ENCODE measurements at regions not wholly inside any gene's neighbourhood (a gene's known extent, or its start where the extent isn't known, plus 50 kb on each side); places are given as distances from the start of the nearest gene placed in this dataset.
"Not testable (repeated sequence)": the region's sequence is repeated elsewhere in the genome, so short reads cannot be mapped to it uniquely, and the experiment has no call there.

- no peak for DNase-seq
Observed at GRCh38 chr7:113292105-113292504, 173.8 kb upstream of the SMIM30 start.

DNA sequence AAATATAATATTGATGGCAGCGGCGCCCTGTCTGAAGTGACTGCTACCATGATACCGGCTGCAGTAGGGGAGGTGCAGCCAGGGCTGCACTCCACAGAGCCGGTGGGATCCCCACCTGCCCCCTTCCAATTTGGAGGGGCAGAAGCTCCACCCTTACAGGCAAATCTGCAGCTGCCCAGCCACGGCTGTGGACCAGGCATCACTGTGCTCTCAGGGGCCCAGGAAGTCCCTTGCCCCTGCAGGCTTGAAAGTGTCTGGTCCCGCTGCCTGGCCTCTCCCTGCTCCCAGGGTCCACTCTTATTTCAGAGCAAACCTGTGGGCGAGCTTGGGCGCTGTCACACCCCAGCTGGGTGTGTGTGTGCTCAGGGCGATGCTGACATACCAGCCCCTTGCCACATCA, 172.7 kb upstream of the SMIM30 start:
- no peak for DNase-seq

DNA sequence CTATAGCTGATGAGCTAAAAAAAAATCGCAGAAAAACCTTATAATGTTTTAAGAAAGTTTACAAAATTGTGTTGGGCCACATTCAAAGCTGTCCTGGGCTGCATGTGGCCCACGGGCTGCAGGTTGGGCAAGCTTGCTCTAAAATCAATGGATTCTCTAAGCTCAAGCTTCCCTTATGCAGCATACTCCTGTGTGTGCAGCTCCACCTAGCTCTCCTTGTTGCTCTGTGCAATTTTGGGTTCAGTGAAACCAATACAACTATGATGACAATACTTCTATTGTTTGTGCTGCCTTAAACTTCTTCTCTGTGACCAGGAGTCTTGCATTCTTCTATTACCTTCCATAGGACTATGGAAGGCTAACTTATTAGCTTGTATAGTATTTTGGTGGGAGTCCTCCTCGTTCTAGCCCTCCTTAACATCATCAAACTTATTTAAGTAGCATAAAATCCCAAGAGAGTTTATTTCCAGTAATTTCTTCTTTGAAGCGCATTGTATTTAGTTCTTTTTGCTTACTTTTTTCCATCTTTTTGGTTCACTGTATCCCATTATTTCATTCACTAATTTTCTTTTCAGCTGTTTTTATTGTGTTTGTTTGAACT, 170.9 kb upstream of the SMIM30 start:
- DNase-seq: no peak

- DNase-seq: no peak
Observed at GRCh38 chr7:113285411-113285810, 167.1 kb upstream of the SMIM30 start.

GRCh38 chr7:113283861-113284260, 165.5 kb upstream of the SMIM30 start:
- DNase-seq: no peak

DNA sequence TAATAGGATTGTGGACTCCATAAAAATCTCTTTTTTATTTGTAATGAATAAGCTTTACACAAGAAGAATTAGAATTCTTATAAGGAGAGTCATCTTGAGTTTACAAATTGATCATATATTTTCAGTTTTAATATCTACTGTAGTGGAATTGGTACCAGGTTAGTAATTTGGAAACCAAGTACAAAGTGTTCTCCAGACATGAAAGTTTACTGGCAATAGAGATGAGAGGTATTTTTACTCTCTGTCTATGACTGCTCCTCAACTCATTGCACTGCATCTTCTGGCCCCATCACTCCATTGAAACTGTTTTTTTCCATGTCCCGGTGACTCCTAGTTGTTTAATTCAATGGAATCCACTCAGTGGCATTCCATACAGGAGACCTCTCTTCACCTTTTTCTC, 164.5 kb upstream of the SMIM30 start:
- DNase-seq: no peak

- no peak for DNase-seq
Observed at GRCh38 chr7:113281223-113281622, 162.9 kb upstream of the SMIM30 start.

DNA sequence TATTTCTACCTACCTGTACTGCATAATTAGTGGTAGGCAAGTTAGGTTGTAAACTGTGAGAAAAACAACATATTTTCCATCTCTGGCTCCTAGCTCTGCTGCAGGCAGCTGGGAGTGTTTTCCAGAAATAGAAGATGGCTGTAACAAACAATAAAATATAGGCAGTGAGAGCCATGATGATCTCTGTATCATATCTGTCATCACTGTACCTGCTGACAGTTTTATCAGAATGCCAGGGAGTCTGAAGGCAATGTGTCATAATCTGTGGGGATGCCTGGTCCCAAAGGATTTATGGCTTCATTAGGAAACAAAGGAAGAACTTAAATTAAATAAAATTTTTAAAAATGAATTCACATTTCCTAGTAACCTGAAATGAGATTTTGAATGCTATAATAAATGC, 160.9 kb upstream of the SMIM30 start:
- DNase-seq: no peak

DNA sequence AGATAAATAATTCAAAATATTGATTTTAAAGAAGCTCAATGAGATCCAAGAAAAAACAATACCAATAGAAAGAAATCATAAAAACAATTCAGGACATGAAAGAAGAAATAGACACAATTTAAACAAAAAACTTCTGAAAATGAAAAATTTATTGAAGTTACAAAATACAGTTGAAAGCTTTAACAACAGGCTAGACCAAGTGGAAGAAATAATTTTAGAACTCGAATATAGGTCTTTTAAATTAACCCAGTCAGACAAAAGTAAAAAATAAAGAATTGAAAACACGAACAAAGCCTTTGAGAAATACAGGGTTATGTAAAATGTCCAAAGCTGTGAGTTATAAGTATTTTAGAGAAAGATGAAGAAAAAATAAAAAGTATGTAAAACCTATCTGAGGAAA, 152.4 kb upstream of the SMIM30 start:
- no peak for DNase-seq

DNA sequence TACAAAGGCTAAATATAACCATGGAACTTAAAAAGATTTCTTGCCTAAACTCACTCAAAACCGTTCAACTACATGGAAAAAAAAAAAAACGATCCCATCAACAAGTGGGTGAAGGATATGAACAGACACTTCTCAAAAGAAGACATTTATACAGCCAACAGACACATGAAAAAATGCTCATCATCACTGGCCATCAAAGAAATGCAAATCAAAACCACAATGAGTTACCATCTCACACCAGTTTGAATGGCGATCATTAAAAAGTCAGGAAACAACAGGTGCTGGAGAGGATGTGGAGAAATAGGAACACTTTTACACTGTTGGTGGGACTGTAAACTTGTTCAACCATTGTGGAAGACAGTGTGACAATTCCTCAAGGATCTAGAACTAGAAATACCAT, 151.2 kb upstream of the SMIM30 start:
- DNase-seq: not testable (repeated sequence)

DNA sequence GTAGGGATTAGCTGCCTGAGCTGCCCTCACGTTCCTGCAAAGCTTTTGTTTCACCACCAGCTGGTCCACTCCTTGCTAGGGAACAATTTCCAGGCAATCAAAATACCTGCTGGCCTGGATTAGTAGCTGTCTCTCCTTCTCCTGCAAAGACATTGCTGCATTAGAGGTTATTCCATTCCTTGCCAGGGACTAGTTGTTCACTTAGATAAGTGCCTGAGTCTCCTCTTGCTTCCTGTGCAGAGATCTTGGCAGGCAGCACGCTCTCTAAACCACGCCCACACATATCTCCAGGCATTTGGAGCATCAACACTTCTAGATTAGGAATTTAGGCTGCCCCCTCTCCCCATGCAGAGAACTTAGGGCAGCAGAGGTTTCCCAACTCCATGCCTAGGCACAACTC, 150.4 kb upstream of the SMIM30 start:
- no peak for DNase-seq

DNA sequence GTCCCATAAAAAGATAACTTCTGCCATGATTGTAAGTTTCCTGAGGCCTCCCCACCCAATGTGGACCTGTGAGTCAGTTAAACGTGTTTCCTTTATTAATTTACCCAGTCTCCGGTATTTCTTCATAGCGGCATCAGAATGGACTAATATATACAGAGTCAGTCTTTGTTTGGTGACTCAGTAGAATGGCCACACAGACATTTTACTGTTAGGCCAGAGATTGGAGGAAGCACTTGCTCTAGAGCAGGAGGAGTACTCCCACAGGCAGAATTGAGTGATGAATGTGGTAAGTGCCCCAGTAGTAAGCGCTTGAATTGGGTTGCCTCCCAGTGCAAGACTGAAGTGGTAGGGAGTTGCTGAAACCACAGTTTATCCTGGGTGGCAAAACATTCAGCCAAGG, 149.5 kb upstream of the SMIM30 start:
- no peak for DNase-seq

- no peak for DNase-seq
Observed at GRCh38 chr7:113267271-113267670, 148.9 kb upstream of the SMIM30 start.

DNA sequence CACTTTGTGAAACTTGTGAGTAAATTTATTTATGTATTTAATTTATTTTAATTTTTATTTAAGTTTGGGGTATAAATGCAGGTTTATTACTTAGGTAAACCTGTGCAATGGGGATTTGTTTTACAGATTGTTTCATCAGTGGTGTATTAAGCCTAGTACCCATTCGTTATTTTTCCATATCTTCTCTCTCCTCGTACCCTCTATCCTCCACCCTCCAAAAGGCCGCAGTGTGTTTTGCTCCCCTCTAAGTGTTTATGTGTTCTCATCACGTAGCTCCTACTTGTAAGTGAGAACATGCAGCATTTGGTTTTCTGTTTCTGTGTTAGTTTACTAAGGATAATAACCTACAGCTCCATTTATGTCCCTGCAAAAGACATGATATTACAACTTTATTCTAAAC, 145.4 kb upstream of the SMIM30 start:
- no peak for DNase-seq

DNA sequence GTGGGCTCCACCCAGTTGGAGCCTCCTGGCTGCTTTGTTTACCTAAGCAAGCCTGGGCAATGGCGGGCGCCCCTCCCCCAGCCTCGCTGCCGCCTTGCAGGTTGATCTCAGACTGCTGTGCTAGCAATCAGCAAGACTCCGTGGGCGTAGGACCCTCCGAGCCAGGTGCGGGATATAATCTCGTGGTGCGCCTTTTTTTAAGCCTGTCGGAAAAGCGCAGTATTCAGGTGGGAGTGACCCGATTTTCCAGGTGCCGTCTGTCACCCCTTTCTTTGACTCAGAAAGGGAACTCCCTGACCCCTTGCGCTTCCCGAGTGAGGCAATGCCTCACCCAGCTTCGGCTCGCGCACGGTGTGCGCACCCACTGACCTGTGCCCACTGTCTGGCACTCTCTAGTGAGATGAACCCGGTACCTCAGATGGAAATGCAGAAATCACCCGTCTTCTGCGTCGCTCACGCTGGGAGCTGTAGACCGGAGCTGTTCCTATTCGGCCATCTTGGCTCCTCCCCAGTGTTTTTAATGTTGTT, 144.9 kb upstream of the SMIM30 start:
- not testable (repeated sequence) for DNase-seq

GRCh38 chr7:113256883-113257531, 138.7 kb upstream of the SMIM30 start:
- DNase-seq: no peak

DNA sequence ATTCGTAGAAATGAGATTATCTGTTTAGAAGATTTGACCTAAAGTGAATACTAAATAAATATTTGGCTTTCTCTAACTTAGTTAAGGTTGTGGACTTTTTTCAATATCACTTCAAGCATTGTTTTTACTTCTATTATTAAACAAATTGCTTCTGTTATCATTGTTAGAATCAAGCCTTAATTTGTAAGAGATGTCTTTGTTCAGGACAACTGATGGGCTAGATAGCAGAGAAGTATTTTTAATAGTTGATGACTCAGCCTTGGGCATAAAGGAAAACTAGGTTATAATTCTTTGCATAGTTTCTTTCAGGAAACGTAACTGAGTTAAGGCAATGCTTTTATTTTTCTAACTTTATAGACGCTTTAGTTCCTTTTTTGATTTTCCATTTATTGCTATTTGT, 128.8 kb upstream of the SMIM30 start:
- no peak for DNase-seq

- no peak for DNase-seq
Observed at GRCh38 chr7:113246738-113247137, 128.4 kb upstream of the SMIM30 start.

DNA sequence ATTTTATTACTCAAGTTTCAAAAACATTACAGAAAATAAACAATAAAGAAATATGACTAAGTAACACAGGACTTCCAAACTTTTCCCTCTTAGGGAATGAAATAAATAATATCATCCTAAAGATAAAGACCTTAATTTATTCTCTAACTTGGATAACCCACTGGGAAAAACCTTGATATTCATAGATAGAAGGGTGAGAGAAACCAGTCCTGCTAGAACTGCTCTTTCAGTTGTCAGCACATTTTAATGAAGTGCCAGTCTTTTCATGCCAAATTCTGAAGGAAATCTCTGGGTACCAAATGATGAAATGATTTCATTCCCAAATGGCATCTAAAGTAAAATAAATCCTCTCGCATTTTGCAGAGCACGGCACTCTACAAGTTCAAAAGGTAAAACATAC, 114.5 kb upstream of the SMIM30 start:
- DNase-seq: no peak

GRCh38 chr7:113230691-113231090, 112.3 kb upstream of the SMIM30 start:
- no peak for DNase-seq

DNA sequence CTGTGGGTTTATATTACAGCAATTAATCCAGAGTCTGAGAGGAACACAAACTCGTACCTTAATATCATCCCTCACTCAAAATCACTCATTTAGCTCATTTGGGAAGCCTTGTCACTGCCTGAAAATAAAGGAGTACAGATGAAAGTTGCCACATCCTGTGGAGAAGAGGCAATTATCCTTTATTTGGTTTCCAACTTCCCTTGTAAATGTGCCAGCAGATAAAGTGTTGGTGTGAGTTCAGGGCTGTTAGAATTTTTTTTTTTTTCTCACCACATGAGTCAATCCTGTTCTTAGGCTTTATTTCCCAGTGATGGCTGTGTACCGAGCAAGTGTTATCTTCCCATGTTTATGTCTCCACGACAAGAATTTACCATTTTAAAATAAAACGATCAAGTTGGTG, 99.0 kb upstream of the SMIM30 start:
- DNase-seq: no peak

GRCh38 chr7:113216038-113216437, 97.7 kb upstream of the SMIM30 start:
- DNase-seq: no peak

DNA sequence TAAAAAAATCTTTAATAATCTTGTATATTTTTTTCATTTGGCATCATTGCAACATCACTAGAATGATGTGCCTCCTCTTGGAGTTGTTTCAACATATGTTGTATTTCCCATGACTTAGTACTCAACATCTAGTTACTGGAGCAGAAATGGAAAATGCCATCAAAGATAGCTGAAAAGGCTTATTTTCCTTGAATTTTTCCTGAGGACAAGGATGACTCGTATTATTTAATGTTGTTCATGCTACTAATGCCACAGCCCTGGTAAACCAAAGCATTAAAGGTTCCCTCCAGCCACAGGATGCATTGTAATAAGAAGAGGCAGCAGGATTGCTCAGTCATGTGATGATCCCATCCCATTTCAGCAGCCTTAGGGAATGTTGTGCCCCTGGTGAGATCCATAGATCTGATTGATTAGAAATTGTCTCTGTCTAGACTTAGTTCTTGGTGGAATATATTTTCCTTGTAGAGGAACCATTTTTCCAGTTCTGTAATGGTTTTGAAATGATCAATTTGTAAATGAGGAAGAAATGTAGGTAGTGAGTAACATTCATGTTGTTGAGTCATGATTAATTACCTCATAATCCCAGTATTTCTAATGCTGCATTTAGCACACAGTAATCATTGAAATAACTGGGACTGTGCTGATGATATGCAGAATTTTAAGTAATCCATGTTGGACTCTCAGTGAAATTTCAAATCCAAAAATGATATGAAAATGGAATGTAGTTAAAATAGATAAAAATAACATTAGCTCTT, 91.3 kb upstream of the SMIM30 start:
- no peak for DNase-seq

DNA sequence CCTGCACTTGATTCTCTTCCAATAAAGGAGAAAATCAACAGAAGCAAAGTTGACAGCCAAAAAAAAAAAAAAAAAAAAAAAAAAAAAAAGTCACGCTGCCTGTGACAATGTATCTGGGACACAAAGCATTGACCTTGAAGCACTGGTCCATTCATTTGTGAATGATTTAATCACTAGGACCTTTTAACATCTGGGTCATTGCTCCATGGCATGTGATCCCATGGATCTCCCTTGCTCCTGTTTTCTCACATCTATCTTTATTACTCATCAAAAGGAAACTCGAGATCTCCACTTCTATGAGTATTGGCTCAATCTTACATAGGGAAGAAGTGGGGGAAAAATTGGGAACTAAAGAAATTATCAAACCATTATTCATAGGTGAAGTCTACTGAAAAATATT, 89.6 kb upstream of the SMIM30 start:
- no peak for DNase-seq

Measured in midbrain (tissue), 1 donor.